GM11168 (cell line): ENCODE measurements at regions not wholly inside any gene's neighbourhood (a gene's known extent, or its start where the extent isn't known, plus 50 kb on each side); places are given as distances from the start of the nearest gene placed in this dataset.

Experiments
- in situ Hi-C: fragments of 300-500 bp; cut with MboI; formaldehyde crosslinking; loops from one replicate; pipeline ENCODE4 v1.12.0; 2022; ENCODE audit warnings: low sequenced_read_pairs; ENCODE audit not compliant: unreplicated experiment

GRCh38 chr2:147388217-147388616, 456.6 kb upstream of the ACVR2A start:
- in situ Hi-C loops = no loop called here

- in situ Hi-C loops = no loop called here
These were observed 458.5 kb upstream of the ACVR2A start for GRCh38 chr2:147386284-147386683.

- in situ Hi-C loops = no loop called here
These were observed 459.2 kb upstream of the ACVR2A start for GRCh38 chr2:147385600-147385999.

GRCh38 chr2:147384659-147385058, 460.2 kb upstream of the ACVR2A start:
- in situ Hi-C loops = no loop called here

GRCh38 chr2:147382322-147382948, 462.4 kb upstream of the ACVR2A start:
- in situ Hi-C loops = no loop called here

- in situ Hi-C loops = no loop called here
These were observed 466.4 kb upstream of the ACVR2A start for GRCh38 chr2:147378403-147378802.

- in situ Hi-C loops = no loop called here
These were observed 469.8 kb upstream of the ACVR2A start for GRCh38 chr2:147375073-147375472.

- in situ Hi-C loops = loop anchor here (25.0 kb wide), 1 partner anchor 538 kb away; no protein-coding TSS in a partner anchor
These were observed 470.4 kb upstream of the ACVR2A start for GRCh38 chr2:147374423-147374811.

- in situ Hi-C loops = loop anchor here (25.0 kb wide), 1 partner anchor 538 kb away; no protein-coding TSS in a partner anchor
These were observed 470.9 kb upstream of the ACVR2A start for GRCh38 chr2:147373800-147374422.

GRCh38 chr2:147368306-147368705, 476.5 kb upstream of the ACVR2A start:
- in situ Hi-C loops = loop anchor here (25.0 kb wide), 1 partner anchor 544 kb away; no protein-coding TSS in a partner anchor

- in situ Hi-C loops = loop anchor here (25.0 kb wide), 1 partner anchor 546 kb away; no protein-coding TSS in a partner anchor
These were observed 478.6 kb upstream of the ACVR2A start for GRCh38 chr2:147366279-147366678.

GRCh38 chr2:147365622-147366021, 479.2 kb upstream of the ACVR2A start:
- in situ Hi-C loops = loop anchor here (25.0 kb wide), 1 partner anchor 547 kb away; no protein-coding TSS in a partner anchor

- in situ Hi-C loops = loop anchor here (25.0 kb wide), 1 partner anchor 548 kb away; no protein-coding TSS in a partner anchor
These were observed 480.2 kb upstream of the ACVR2A start for GRCh38 chr2:147364597-147364996.

GRCh38 chr2:147363181-147363580, 481.6 kb upstream of the ACVR2A start:
- in situ Hi-C loops = loop anchor here (25.0 kb wide), 1 partner anchor 549 kb away; no protein-coding TSS in a partner anchor

- in situ Hi-C loops = loop anchor here (25.0 kb wide), 1 partner anchor 554 kb away; no protein-coding TSS in a partner anchor
These were observed 486.5 kb upstream of the ACVR2A start for GRCh38 chr2:147358375-147358774.

GRCh38 chr2:147356157-147356556, 488.7 kb upstream of the ACVR2A start:
- in situ Hi-C loops = loop anchor here (25.0 kb wide), 1 partner anchor 556 kb away; no protein-coding TSS in a partner anchor

- in situ Hi-C loops = loop anchor here (25.0 kb wide), 1 partner anchor 557 kb away; no protein-coding TSS in a partner anchor
These were observed 489.1 kb upstream of the ACVR2A start for GRCh38 chr2:147355706-147356105.

GRCh38 chr2:147353072-147353381, 491.8 kb upstream of the ACVR2A start:
- in situ Hi-C loops = loop anchor here (25.0 kb wide), 1 partner anchor 559 kb away; no protein-coding TSS in a partner anchor

- in situ Hi-C loops = loop anchor here (25.0 kb wide), 1 partner anchor 560 kb away; no protein-coding TSS in a partner anchor
These were observed 492.4 kb upstream of the ACVR2A start for GRCh38 chr2:147352264-147353071.

GRCh38 chr2:147351784-147352183, 493.0 kb upstream of the ACVR2A start:
- in situ Hi-C loops = loop anchor here (25.0 kb wide), 1 partner anchor 561 kb away; no protein-coding TSS in a partner anchor
